HG03066 (cell line): ENCODE measurements at regions not wholly inside any gene's neighbourhood (a gene's known extent, or its start where the extent isn't known, plus 50 kb on each side); places are given as distances from the start of the nearest gene placed in this dataset.
"Not testable (repeated sequence)": the region's sequence is repeated elsewhere in the genome, so short reads cannot be mapped to it uniquely, and the experiment has no call there.

ENCODE experiments used
- ATAC-seq: cut with Tn5 transposase; IDR thresholded peaks from one replicate; pipeline ENCODE4 v1.9.1; 2021; ENCODE audit warnings: low read depth; ENCODE audit not compliant: unreplicated experiment

DNA sequence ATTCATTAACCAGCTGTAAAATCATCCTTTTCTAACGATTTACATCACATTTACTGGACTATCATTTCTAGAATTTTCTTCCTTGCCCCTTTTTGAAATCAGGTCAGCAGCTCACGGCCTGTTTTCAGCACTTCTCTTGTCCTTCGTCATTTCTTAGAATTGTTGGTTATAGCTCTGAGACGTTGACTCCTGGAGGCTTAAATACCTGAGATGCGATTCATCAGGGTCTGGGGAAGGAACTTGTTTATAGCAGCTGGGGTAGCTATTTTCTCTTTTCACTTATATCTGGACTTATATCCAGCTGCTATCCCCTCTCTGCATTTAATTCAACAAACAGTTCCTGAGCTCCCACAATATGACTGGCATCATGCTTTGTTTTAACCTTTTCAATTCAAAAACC lies 338.7 kb upstream of the TNRC6C start:
- no peak for ATAC-seq

DNA sequence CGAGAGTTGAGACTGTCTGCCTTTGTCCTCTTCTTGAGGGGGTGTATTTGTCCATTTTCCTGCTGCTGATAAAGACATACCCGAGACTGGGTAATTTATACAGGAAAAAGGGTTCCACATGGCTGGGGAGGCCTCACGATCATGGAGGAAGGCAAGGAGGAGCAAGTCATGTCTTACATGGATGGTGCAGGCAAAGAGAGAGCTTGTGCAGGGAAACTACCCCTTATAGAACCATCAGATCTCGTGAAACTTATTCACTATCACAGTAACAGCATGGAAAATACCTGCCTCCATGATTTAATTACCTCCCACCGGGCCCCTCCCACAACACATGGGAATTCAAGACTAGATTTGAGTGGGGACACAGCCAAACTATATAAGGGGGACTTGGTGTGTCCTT lies 338.2 kb upstream of the TNRC6C start:
- ATAC-seq, result no peak

GRCh38 chr17:77622084-77622483 lies 336.4 kb upstream of the TNRC6C start:
- ATAC-seq, result not testable (repeated sequence)

- ATAC-seq, result no peak
These were observed 335.9 kb upstream of the TNRC6C start for GRCh38 chr17:77622647-77623046.

- not testable (repeated sequence) for ATAC-seq
These were observed 335.2 kb upstream of the TNRC6C start for GRCh38 chr17:77623321-77623720.

GRCh38 chr17:77628035-77628434 lies 330.5 kb upstream of the TNRC6C start:
- no peak for ATAC-seq

GRCh38 chr17:77629284-77629683 lies 329.2 kb upstream of the TNRC6C start:
- ATAC-seq, result not testable (repeated sequence)

DNA sequence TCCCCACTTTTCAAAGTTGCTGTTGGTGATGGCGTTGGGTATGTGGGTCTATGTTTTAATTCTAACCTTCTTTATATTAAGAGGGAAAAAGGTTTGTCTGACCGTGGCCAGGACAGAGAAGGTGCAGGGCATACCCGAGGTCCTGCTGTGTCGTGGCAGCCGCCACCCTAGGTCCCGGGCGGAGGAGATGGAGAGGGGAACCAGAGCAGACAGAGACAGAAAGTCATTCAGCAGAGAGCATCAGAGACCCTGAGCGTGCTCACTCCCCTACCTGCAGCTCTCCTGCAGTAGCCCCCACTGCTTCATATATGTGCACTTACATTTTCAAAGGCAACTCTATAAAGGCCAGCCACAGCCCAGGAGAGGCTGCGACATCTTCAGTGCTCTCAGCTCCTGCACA lies 327.2 kb upstream of the TNRC6C start:
- no peak for ATAC-seq

DNA sequence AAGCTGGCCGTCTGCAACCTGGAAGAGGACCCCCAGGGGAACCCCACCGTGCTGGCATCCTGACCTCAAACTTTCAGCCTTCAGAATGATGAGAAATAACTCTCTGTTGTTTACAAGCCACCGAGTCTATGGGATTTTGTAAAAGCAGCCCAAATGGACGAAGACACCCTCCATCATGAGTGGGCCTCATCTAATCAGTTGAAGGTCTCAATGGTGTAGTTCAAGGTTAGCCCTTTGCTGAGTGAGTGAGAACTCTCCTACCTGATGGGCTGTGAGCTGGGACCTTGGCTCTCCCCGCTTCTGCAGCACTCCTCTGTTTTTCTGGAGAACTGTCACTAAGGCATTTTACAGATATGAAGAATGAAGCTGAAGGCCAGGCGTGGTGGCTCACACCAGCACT lies 325.9 kb upstream of the TNRC6C start:
- ATAC-seq, result no peak

- no peak for ATAC-seq
These were observed 323.8 kb upstream of the TNRC6C start for GRCh38 chr17:77634710-77635109.

DNA sequence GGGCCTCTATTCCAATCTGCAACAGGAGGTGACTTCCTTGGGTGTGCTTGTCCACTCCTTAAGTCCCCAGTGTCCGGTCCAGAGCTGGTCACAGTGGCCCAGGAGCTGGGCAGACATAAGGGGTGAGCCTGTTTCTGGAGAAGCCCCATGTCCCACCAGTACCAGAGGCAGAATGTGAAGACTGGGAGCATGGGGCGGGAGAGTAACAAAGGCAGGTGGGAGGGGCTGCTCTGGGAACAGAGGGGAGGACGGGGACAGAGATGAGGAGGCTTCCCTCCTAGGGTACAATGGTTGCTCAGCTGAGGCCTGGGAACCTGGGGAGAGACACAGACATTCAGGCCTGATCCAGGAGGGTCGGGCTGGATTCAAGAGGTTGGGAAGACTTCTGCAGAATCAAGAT lies 323.3 kb upstream of the TNRC6C start:
- ATAC-seq, result no peak

GRCh38 chr17:77635785-77636184 lies 322.7 kb upstream of the TNRC6C start:
- not testable (repeated sequence) for ATAC-seq

DNA sequence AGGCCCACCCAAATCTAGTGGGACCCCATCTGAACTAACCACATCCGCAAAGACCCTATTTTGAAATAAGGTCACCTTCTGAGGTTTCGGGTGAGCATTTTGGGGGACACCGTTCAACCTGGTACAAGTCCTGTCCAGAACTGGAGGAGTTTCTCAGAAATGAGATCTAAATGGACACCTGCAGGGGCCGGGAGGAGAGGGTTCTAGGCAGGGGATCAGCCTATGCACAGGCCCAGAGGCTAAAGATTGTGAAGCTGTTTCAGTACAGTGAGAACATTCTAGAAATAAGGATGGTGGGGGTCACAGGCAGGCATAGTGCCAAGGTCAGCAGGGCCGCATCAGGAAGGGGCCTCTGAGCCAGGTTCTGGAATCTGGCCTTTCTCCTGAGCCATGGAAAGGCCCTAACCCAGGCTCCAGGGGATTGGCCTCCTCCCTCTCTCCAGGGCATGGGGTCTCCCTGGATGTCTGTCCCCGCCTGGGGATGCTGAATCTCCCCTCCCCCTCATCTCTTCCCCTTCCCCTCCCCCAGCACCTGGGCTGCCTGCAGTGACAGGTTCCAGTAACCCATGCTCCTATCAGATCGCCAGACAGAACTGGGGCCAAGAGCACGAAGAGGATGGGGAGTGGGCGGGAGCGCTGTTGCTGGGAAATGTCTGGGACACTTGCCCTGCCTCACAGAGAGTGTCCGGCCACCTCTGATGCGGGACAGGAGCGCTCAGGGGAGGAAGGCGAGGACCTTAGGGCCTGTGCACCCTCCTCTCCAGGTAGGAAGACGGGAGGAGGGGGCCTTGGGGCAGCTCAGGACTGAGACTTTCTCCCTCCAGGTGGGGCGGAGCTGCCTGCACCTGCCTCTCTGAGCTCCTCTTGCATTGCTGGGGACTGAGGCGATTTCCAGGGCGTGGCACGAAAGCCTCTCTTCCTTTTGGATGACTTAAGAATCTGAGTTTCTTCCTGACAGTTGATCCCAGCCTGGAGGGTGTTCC lies 321.4 kb upstream of the TNRC6C start:
- ATAC-seq, result no peak

DNA sequence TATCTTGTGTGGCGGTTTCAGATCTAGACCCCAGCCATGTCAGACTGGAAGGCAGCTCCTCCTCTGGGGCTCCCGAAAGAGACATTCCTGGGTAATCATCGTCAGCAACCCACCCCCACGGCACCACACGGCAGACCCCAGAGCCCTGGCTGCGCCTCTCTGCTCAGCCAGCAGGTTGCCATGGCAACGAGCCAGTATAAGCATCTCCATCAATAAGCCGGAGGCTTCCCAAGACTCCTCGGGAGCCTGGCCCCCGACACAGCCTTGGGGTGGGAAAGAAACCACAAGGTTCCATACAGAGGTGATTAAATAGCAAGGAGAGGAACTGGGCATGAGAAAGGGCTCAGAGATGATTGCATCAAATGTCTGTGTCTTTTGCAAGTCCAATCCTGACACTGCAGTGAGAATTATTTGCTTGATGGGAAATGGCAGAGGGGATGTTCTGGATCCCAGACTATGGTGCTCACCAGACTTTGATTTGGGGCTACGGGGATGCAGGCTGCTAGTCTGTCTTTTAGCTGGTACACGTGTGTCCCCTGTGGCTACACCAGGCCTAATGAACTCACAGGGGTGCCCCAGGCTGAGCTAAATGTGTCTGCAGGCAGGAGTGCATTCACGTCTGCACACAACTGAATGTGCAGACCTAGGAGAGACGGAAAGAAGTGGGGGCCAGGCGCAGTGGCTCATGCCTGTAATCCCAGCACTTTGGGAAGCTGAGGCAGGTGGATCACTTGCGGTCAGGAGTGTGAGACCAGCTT lies 320.5 kb upstream of the TNRC6C start:
- ATAC-seq, result no peak

DNA sequence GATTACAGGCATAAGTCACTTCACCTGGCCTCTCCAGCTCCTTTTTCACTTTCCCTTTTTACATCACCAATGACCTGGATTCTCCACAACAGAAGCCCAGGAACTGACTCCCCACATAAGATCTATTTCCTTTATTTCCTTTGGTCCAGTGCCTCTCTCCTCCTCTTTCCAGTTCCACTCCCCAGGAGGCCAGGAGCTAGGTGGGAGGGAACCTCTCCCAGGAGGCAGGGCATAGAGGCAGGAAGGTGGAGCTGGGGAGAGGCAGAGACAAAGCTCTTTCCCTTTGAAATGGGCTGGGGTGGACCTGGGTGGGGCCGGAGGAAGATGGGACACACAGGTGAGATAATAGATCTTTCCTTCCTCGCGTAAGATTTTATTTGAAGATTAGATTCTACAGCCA lies 318.3 kb upstream of the TNRC6C start:
- ATAC-seq, result no peak

GRCh38 chr17:77640916-77641605 lies 317.4 kb upstream of the TNRC6C start:
- ATAC-seq, result no peak

- ATAC-seq, result no peak
These were observed 316.8 kb upstream of the TNRC6C start for GRCh38 chr17:77641718-77642117.

- ATAC-seq, result no peak
These were observed 314.1 kb upstream of the TNRC6C start for GRCh38 chr17:77644181-77645071.

- ATAC-seq, result no peak
These were observed 313.1 kb upstream of the TNRC6C start for GRCh38 chr17:77645072-77646045.
